ENCODE measurements at regions not wholly inside any gene's neighbourhood (a gene's known extent, or its start where the extent isn't known, plus 50 kb on each side); places are given as distances from the start of the nearest gene placed in this dataset.

DNA sequence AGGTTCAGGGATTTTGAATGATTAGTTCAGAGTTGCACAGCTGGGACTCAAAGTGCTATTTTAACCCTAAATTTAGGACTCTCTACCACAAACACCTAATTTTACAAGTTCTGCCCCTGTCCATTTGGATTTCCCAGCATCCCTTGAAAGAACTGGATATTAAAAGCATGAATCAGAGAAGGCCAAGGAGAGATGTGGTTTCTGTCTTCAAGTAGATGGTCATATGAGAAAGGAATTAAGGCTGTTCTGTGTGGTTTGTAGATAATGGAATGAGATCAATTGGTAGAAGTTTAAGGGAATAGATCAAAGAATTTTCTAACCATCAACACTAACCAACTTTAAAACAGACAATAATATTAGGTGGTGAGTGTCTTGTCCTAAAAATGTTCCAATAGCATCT is 106.4 kb upstream of the TENM4 start:
- H4K20me1 ChIP-seq (ENCODE audit: control insufficient read depth, insufficient read depth, low read depth, low read length), result no peaks in the 10 kb centered on the region
- no peaks in the 10 kb centered on the region for H3K79me2 ChIP-seq (ENCODE audit: control insufficient read depth, low read length)
- no peaks in the 10 kb centered on the region for H3K36me3 ChIP-seq (ENCODE audit: control insufficient read depth, low read length)
- no peak overlapping the region for H3K4me3 ChIP-seq (ENCODE audit: low read length)
- H3K4me2 ChIP-seq (ENCODE audit: low read length), result no peak overlapping the region
- no peak overlapping the region for H3K27ac ChIP-seq (ENCODE audit: low read depth, low read length)
- peaks cover 4% of the 10 kb centered on the region; the same call in 1 of the 2 replicates for H3K27me3 ChIP-seq (ENCODE audit: control insufficient read depth, low read length)
- TF ChIP-seq, protein P1, sequence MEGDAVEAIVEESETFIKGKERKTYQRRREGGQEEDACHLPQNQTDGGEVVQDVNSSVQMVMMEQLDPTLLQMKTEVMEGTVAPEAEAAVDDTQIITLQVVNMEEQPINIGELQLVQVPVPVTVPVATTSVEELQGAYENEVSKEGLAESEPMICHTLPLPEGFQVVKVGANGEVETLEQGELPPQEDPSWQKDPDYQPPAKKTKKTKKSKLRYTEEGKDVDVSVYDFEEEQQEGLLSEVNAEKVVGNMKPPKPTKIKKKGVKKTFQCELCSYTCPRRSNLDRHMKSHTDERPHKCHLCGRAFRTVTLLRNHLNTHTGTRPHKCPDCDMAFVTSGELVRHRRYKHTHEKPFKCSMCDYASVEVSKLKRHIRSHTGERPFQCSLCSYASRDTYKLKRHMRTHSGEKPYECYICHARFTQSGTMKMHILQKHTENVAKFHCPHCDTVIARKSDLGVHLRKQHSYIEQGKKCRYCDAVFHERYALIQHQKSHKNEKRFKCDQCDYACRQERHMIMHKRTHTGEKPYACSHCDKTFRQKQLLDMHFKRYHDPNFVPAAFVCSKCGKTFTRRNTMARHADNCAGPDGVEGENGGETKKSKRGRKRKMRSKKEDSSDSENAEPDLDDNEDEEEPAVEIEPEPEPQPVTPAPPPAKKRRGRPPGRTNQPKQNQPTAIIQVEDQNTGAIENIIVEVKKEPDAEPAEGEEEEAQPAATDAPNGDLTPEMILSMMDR (IDR thresholded peaks at IDR 0.05; ENCODE audit: low read depth, low read length, poor library complexity, severe bottlenecking), result no peak
- TF ChIP-seq EZH2phosphoT487 (IDR thresholded peaks at IDR 0.05; ENCODE audit: borderline replicate concordance, low read length), result no peak
- H3K4me1 ChIP-seq (ENCODE audit: control insufficient read depth, low read length), result no peaks in the 10 kb centered on the region
- H3K9me2 ChIP-seq (replicated peaks; ENCODE audit: control insufficient read depth, low read length), result no peaks in the 10 kb centered on the region
- H3F3A ChIP-seq (ENCODE audit: control insufficient read depth, insufficient read depth), result no peaks in the 10 kb centered on the region
- H3K9me3 ChIP-seq (ENCODE audit: control insufficient read depth, insufficient read depth, low read length), result no peaks in the 10 kb centered on the region

DNA sequence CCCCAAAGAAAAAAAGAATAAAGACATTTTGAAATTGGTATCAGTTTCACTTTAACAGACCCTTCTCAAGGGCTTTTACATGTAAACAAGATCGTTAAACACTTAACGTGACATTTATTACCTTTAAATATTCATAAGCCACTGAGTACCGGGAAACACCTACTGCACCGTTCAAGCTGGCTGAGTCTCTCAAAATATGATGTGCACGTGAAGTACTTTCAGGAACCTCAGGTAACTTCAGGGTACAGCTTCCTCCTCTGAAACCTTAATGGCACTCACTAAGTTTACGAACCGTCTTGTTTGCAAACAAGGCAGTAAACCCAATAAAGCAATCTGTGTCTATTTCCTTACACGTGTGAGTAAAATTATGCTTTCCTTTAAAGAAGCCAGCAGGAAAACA is 105.5 kb upstream of the TENM4 start:
- no peak for TF ChIP-seq EZH2phosphoT487 (IDR thresholded peaks at IDR 0.05; ENCODE audit: borderline replicate concordance, low read length)
- TF ChIP-seq, protein P1 (IDR thresholded peaks at IDR 0.05; ENCODE audit: low read depth, low read length, poor library complexity, severe bottlenecking), result no peak
- Histone ChIP-seq H3K36me3 (ENCODE audit: control insufficient read depth, low read length) (no peaks in the 10 kb centered on the region), H3K79me2 (ENCODE audit: control insufficient read depth, low read length) (no peaks in the 10 kb centered on the region), H3K9me2 (replicated peaks; ENCODE audit: control insufficient read depth, low read length) (no peaks in the 10 kb centered on the region), H3K27me3 (ENCODE audit: control insufficient read depth, low read length) (peaks cover 4% of the 10 kb centered on the region; the same call in 1 of the 2 replicates), H3K4me1 (ENCODE audit: control insufficient read depth, low read length) (no peaks in the 10 kb centered on the region), H3F3A (ENCODE audit: control insufficient read depth, insufficient read depth) (no peaks in the 10 kb centered on the region), H3K4me3 (ENCODE audit: low read length) (no peak overlapping the region), H4K20me1 (ENCODE audit: control insufficient read depth, insufficient read depth, low read depth, low read length) (no peaks in the 10 kb centered on the region), H3K4me2 (ENCODE audit: low read length) (no peak overlapping the region), H3K27ac (ENCODE audit: low read depth, low read length) (no peak overlapping the region), H3K9me3 (ENCODE audit: control insufficient read depth, insufficient read depth, low read length) (no peaks in the 10 kb centered on the region)

DNA sequence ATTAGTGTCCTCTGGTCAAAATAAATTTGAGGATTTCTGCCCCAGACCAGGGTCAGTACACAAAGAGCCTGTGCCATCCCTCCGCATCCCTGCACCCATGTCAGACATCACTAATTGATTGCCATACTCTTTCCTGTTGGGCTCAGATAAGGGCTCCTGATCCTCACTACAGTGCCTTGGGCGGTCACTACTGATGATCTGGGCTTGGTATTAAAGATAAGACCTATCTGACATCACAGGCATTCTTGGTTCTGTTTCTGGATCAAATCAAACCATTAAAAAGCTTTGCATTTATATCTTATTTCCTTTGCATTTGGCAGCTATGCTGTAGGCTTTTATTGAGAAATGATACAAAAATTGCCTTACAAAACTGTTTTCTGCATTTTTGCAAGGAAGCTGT is 103.5 kb upstream of the TENM4 start:
- H3K27me3 ChIP-seq (ENCODE audit: control insufficient read depth, low read length), result peaks cover 4% of the 10 kb centered on the region; the same call in 1 of the 2 replicates
- no peaks in the 10 kb centered on the region for H3K9me3 ChIP-seq (ENCODE audit: control insufficient read depth, insufficient read depth, low read length)
- H3K4me1 ChIP-seq (ENCODE audit: control insufficient read depth, low read length), result no peaks in the 10 kb centered on the region
- H3K79me2 ChIP-seq (ENCODE audit: control insufficient read depth, low read length), result no peaks in the 10 kb centered on the region
- no peak overlapping the region for H3K4me3 ChIP-seq (ENCODE audit: low read length)
- no peak overlapping the region for H3K27ac ChIP-seq (ENCODE audit: low read depth, low read length)
- no peaks in the 10 kb centered on the region for H3K36me3 ChIP-seq (ENCODE audit: control insufficient read depth, low read length)
- no peaks in the 10 kb centered on the region for H3F3A ChIP-seq (ENCODE audit: control insufficient read depth, insufficient read depth)
- H3K4me2 ChIP-seq (ENCODE audit: low read length), result no peak overlapping the region
- no peaks in the 10 kb centered on the region for H3K9me2 ChIP-seq (replicated peaks; ENCODE audit: control insufficient read depth, low read length)
- H4K20me1 ChIP-seq (ENCODE audit: control insufficient read depth, insufficient read depth, low read depth, low read length), result no peaks in the 10 kb centered on the region
- TF ChIP-seq EZH2phosphoT487 (IDR thresholded peaks at IDR 0.05; ENCODE audit: borderline replicate concordance, low read length), result no peak
- TF ChIP-seq, protein P1 (IDR thresholded peaks at IDR 0.05; ENCODE audit: low read depth, low read length, poor library complexity, severe bottlenecking), result no peak
